Body of pancreas (tissue), 4 donors: ENCODE measurements at regions not wholly inside any gene's neighbourhood (a gene's known extent, or its start where the extent isn't known, plus 50 kb on each side); places are given as distances from the start of the nearest gene placed in this dataset.

Experiments used
- ATAC-seq: fragments of 150-250 bp; one replicate; pipeline ENCODE4 v1.9.1; 2016
- DNase-seq, 4 donors: peaks; one replicate each; pipeline ENCODE4 v3.0.0-alpha.2; 2019
- H3K27ac ChIP-seq, 4 donors: fragments of 200-600 bp; sonication (generic); 1 replicate in 3 of 4; 2 replicates in 1 of 4; pipeline versions ENCODE4 v1.5.1 to v1.6.1; 2016 to 2019; ENCODE audit warnings: mild to moderate bottlenecking in 1 of 4, mixed read lengths in 1 of 4, moderate library complexity in 1 of 4
- H3K27me3 ChIP-seq, 2 donors: fragments of 200-600 bp; sonication (generic); one replicate each; pipeline ENCODE4 v1.6.0; 2016; ENCODE audit warnings: mild to moderate bottlenecking in 1 of 2
- H3K36me3 ChIP-seq, 2 donors: fragments of 200-600 bp; sonication (generic); replicated peaks in 1 of 2; 2 replicates each; pipeline ENCODE4 v1.5.1; 2016; ENCODE audit warnings: low read depth in 2 of 2; ENCODE audit not compliant: insufficient read depth in 1 of 2
- H3K4me1 ChIP-seq: fragments of 200-600 bp; sonication (generic); one replicate; pipeline ENCODE4 v1.6.0; 2016
- H3K4me3 ChIP-seq, 2 donors: fragments of 200-600 bp; sonication (generic); 1 replicate in 1 of 2; 2 replicates in 1 of 2; pipeline ENCODE4 v1.5.1; 2016 to 2019
- H3K9me3 ChIP-seq, 3 donors: fragments of 200-600 bp; sonication (generic); 1 replicate in 2 of 3; 2 replicates in 1 of 3; pipeline ENCODE4 v1.5.1; 2016
- POLR2A ChIP-seq, 3 donors: fragments of 450-650 bp; IDR thresholded peaks; one replicate each; pipeline ENCODE4 v1.6.1; 2016; ENCODE audit warnings: antibody characterized with exemption in 3 of 3, mild to moderate bottlenecking in 2 of 3
- WGBS, 2 donors: methylation state at CpG; one replicate each; pipeline ENCODE4 v1.1.5; 2017; 5-methylcytosine and 5-hydroxymethylcytosine counted together
- intact Hi-C: fragments of 100-400 bp; cut with DNase I; formaldehyde crosslinking; loops from one replicate; pipeline ENCODE4 v1.15.1; 2023
- TF ChIP-seq, protein P1 (sequence below), 7 experiments: fragments of 450-650 bp in 4 of 7; fragments of 200-600 bp in 3 of 7; sonication (generic) in 3 of 7; IDR thresholded peaks; one replicate each; pipeline ENCODE4 v1.5.1; 2016 to 2019; ENCODE audit warnings: antibody characterized with exemption in 7 of 7

DNA sequence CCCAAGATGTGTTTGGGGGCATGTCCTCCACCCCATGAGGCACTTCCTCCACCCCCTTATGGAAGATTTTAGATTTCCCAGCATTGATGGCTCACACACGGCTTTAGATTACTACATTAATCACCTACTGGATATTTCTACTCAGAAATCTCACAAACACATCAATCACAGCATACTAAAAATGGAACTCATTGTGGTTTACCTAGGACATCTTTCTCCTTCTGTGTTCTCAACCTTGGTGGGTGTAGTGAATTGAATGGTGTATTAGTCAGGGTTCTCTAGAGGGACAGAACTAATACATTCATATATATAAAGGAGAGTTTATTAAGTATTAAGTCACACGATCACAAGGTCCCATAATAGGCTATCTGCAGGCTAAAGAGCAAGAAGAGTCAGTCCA is 82.1 kb upstream of the CYRIA start:
- no peaks in the 10 kb centered on the region for H3K36me3 ChIP-seq
- DNase-seq = no peak
- H3K4me3 ChIP-seq = no peak overlapping the region
- 60% methylated on average over 2 of the region's 2 CpGs for WGBS, 2 donors
- H3K27ac ChIP-seq = no peak overlapping the region
- H3K27me3 ChIP-seq = no peaks in the 10 kb centered on the region
- no peaks in the 10 kb centered on the region for H3K9me3 ChIP-seq
- H3K4me1 ChIP-seq = no peaks in the 10 kb centered on the region
- intact Hi-C loops = no loop called here
- no peak for ATAC-seq
- TF ChIP-seq, protein P1, sequence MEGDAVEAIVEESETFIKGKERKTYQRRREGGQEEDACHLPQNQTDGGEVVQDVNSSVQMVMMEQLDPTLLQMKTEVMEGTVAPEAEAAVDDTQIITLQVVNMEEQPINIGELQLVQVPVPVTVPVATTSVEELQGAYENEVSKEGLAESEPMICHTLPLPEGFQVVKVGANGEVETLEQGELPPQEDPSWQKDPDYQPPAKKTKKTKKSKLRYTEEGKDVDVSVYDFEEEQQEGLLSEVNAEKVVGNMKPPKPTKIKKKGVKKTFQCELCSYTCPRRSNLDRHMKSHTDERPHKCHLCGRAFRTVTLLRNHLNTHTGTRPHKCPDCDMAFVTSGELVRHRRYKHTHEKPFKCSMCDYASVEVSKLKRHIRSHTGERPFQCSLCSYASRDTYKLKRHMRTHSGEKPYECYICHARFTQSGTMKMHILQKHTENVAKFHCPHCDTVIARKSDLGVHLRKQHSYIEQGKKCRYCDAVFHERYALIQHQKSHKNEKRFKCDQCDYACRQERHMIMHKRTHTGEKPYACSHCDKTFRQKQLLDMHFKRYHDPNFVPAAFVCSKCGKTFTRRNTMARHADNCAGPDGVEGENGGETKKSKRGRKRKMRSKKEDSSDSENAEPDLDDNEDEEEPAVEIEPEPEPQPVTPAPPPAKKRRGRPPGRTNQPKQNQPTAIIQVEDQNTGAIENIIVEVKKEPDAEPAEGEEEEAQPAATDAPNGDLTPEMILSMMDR (IDR thresholded peaks at IDR 0.05) = no peak
- no peak for TF ChIP-seq POLR2A (IDR thresholded peaks at IDR 0.05)

DNA sequence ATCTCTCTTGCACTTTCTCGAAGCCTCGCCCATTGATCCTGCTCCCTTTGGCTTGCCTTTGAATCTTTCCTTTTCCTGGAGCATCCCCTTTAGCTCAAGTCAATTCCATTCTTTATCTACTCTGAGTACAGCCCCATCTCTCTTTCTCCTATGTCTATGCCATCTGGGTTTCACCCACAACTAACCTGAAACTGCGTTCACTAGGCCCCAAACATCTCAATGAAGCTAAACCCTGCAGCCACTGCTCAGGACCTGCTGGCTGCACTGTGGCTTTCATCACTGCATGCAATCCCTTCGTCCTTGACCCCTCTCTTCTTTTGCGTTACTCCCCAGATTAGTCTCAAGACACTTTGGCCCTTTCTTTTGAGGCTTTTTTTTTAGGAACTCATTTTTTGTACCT is 81.6 kb upstream of the CYRIA start:
- intact Hi-C loops = no loop called here
- Histone ChIP-seq H3K4me3 (no peak overlapping the region), H3K36me3 (no peaks in the 10 kb centered on the region), H3K27me3 (no peaks in the 10 kb centered on the region), H3K27ac (no peak overlapping the region), H3K4me1 (no peaks in the 10 kb centered on the region), H3K9me3 (no peaks in the 10 kb centered on the region)
- no peak for DNase-seq
- WGBS, 2 donors = 77 to 83% methylated on average over 5 of the region's 5 CpGs
- ATAC-seq = no peak
- no peak for TF ChIP-seq POLR2A (IDR thresholded peaks at IDR 0.05)
- TF ChIP-seq, protein P1 (IDR thresholded peaks at IDR 0.05) = no peak

DNA sequence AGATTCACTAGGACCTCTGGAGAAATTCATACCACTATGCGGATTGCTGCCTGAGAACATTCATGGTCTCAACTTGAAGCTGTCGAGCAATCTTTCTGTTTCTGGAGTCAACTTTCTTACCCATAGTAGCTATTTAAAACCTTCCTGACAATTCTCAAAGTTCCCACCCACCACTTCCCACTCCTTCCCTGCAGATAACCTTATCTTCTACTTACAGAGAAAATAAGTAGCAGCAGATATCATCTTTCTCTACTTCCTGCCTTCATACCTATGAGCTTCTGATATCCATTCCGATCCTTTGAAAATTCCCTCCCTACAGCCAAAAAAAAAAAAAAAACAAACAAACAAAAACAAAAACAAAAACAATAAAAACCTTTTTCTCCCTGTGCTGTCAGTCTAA is 81.2 kb upstream of the CYRIA start:
- TF ChIP-seq, protein P1 (IDR thresholded peaks at IDR 0.05) = no peak
- no peak for TF ChIP-seq POLR2A (IDR thresholded peaks at IDR 0.05)
- ATAC-seq = no peak
- Histone ChIP-seq H3K4me3 (no peak overlapping the region), H3K4me1 (no peaks in the 10 kb centered on the region), H3K9me3 (no peaks in the 10 kb centered on the region), H3K27ac (no peak overlapping the region), H3K27me3 (no peaks in the 10 kb centered on the region), H3K36me3 (no peaks in the 10 kb centered on the region)
- intact Hi-C loops = no loop called here
- DNase-seq = no peak
- WGBS, 2 donors = 67 to 77% methylated on average over 3 of the region's 3 CpGs

DNA sequence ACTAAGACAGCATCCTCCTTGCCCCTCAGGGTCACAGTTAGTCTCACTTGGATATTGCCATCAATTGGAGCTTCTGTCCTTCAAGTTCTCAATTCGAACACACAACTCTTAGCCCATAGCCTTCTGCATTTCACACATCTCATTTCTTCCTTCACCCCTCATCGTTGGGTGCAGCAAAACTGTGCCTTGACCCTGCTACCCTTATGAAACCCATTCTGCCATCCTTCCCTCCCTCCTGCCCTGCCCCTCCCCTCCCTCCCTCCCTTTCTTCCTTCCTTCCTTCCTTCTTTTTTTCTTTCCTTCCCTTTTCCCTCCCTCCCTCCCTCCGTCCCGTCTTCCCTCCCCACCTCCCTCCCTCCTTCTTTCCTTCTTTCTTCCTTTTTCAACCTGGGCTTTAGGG is 80.7 kb upstream of the CYRIA start:
- H3K27ac ChIP-seq = no peak overlapping the region

DNA sequence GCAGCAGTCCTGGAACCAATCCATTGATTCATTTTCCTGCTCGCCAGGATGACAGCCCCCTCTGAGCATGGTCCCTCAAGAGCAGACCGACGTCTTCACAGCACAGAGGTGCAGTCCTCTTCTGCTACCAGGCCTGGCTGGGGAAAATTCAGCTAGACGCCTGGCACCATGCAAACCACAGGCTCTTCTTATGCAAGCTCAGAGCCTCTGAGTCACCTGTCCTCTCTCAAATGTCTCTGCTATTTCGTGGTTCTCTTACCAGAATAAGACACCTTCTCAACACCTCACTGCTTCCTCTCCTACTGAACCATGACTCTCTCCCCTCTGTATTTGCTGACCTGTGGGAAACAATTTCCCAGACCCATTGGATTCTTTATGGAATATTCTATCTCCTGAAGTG is 79.8 kb upstream of the CYRIA start:
- intact Hi-C loops = no loop called here
- Histone ChIP-seq H3K4me1 (peaks cover 6% of the 10 kb centered on the region), H3K36me3 (no peaks in the 10 kb centered on the region), H3K27ac (no peak overlapping the region), H3K4me3 (no peak overlapping the region), H3K27me3 (no peaks in the 10 kb centered on the region), H3K9me3 (no peaks in the 10 kb centered on the region)
- 74% methylated on average over 5 of the region's 5 CpGs for WGBS, 2 donors
- ATAC-seq (no peak), DNase-seq (no peak)
- no peak for TF ChIP-seq POLR2A (IDR thresholded peaks at IDR 0.05)

More for the DNA sequence above, 80.7 kb upstream of the CYRIA start:
- Histone ChIP-seq H3K9me3 (no peaks in the 10 kb centered on the region), H3K4me1 (no peaks in the 10 kb centered on the region), H3K36me3 (no peaks in the 10 kb centered on the region), H3K4me3 (no peak overlapping the region), H3K27me3 (no peaks in the 10 kb centered on the region)
- DNase-seq (no peak), ATAC-seq (no peak)
- TF ChIP-seq POLR2A (IDR thresholded peaks at IDR 0.05) = no peak
- TF ChIP-seq, protein P1 (IDR thresholded peaks at IDR 0.05) = no peak
- intact Hi-C loops = no loop called here
- WGBS, 2 donors = 51 to 65% methylated on average over 4 of the region's 4 CpGs
